HEK293T (cell line): ENCODE measurements at regions not wholly inside any gene's neighbourhood (a gene's known extent, or its start where the extent isn't known, plus 50 kb on each side); places are given as distances from the start of the nearest gene placed in this dataset.

Source experiments
- BHLHE40 ChIP-seq: fragments of 450-650 bp; IDR thresholded peaks from 2 replicates; pipeline ENCODE4 v1.6.1; 2016; ENCODE audit warnings: mild to moderate bottlenecking, moderate library complexity, borderline replicate concordance
- FOXA1 ChIP-seq: fragments of 450-650 bp; IDR thresholded peaks from 2 replicates; pipeline ENCODE4 v1.6.1; 2016; ENCODE audit warnings: mild to moderate bottlenecking
- LEF1 ChIP-seq: fragments of 450-650 bp; IDR thresholded peaks from 2 replicates; pipeline ENCODE4 v1.6.1; 2017; ENCODE audit warnings: mild to moderate bottlenecking, borderline replicate concordance
- NFRKB ChIP-seq: fragments of 450-650 bp; IDR thresholded peaks from 2 replicates; pipeline ENCODE4 v1.6.1; 2016; ENCODE audit warnings: mild to moderate bottlenecking, moderate library complexity
- SP1 ChIP-seq: fragments of 450-650 bp; IDR thresholded peaks from 2 replicates; pipeline ENCODE4 v1.6.1; 2017
- SUZ12 ChIP-seq: fragments of 450-650 bp; IDR thresholded peaks from 2 replicates; pipeline ENCODE4 v1.6.1; 2016; ENCODE audit warnings: mild to moderate bottlenecking
- TARDBP ChIP-seq: fragments of 450-650 bp; IDR thresholded peaks from 2 replicates; pipeline ENCODE4 v1.6.1; 2016
- TF ChIP-seq, protein P1 (sequence below): fragments of 450-650 bp; IDR thresholded peaks from 2 replicates; pipeline ENCODE4 v1.6.1; 2016

DNA sequence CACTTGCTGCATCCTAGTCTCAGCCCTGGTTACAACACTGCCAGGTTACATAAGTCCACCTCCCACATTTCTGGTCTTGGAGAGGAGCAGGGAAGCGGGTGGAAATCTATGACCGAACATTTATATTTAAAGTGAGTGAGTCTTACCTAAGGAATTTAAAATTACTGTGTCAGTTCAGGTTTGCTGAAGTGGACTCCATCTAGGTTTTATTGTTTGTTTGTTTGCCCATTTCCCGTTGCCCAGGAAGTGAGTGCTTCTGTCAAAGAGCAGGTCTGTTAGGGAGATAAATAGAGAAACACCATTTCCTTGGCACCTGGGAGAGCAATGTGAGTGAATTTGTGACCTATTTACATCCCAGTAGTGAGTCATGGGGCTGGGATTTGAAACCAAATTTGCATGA, 179.5 kb downstream of the KIF4B start:
- no peak for TF ChIP-seq LEF1
- TF ChIP-seq SUZ12 = no peak
- TF ChIP-seq, protein P1, sequence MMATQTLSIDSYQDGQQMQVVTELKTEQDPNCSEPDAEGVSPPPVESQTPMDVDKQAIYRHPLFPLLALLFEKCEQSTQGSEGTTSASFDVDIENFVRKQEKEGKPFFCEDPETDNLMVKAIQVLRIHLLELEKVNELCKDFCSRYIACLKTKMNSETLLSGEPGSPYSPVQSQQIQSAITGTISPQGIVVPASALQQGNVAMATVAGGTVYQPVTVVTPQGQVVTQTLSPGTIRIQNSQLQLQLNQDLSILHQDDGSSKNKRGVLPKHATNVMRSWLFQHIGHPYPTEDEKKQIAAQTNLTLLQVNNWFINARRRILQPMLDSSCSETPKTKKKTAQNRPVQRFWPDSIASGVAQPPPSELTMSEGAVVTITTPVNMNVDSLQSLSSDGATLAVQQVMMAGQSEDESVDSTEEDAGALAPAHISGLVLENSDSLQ = no peak
- no peak for TF ChIP-seq NFRKB
- TF ChIP-seq BHLHE40 = no peak
- TF ChIP-seq FOXA1 = no peak
- no peak for TF ChIP-seq SP1
- TF ChIP-seq TARDBP = no peak
